IMR-90 (cell line): ENCODE measurements at regions not wholly inside any gene's neighbourhood (a gene's known extent, or its start where the extent isn't known, plus 50 kb on each side); places are given as distances from the start of the nearest gene placed in this dataset.

Experiments
- BHLHE40 ChIP-seq: fragments of 150-350 bp; IDR thresholded peaks from 2 replicates; pipeline ENCODE4 v1.6.1; 2016; ENCODE audit warnings: mild to moderate bottlenecking, low read depth, low read length
- FOS ChIP-seq: fragments of 150-350 bp; IDR thresholded peaks from 2 replicates; pipeline ENCODE4 v1.6.1; 2016; ENCODE audit warnings: low read depth, low read length
- MXI1 ChIP-seq: IDR thresholded peaks from 2 replicates; pipeline ENCODE4 v1.6.1; 2012; ENCODE audit warnings: low read depth, mild to moderate bottlenecking, low read length, moderate library complexity, borderline replicate concordance
- POLR2A ChIP-seq: IDR thresholded peaks from 2 replicates; pipeline ENCODE4 v1.6.1; 2012; ENCODE audit warnings: mild to moderate bottlenecking, low read depth, low read length
- RFX5 ChIP-seq: IDR thresholded peaks from 2 replicates; pipeline ENCODE4 v1.8.0; 2012; ENCODE audit warnings: low read depth, mild to moderate bottlenecking, low read length, moderate library complexity
- SMC3 ChIP-seq: fragments of 150-350 bp; IDR thresholded peaks from 2 replicates; pipeline ENCODE4 v1.6.1; 2016; ENCODE audit warnings: low read depth, mild to moderate bottlenecking, antibody characterized with exemption, low read length, moderate library complexity
- TF ChIP-seq, protein P1 (sequence below): conservative IDR thresholded peaks from 2 replicates; pipeline ENCODE4 v1.5.1; 2012; ENCODE audit warnings: mild to moderate bottlenecking, low read depth, low read length, improper control_type of control experiment
- TF ChIP-seq, protein P2 (sequence below): fragments of 150-350 bp; IDR thresholded peaks from 2 replicates; pipeline ENCODE4 v1.6.1; 2017; ENCODE audit warnings: mild to moderate bottlenecking, antibody characterized with exemption, low read length, low read depth

DNA sequence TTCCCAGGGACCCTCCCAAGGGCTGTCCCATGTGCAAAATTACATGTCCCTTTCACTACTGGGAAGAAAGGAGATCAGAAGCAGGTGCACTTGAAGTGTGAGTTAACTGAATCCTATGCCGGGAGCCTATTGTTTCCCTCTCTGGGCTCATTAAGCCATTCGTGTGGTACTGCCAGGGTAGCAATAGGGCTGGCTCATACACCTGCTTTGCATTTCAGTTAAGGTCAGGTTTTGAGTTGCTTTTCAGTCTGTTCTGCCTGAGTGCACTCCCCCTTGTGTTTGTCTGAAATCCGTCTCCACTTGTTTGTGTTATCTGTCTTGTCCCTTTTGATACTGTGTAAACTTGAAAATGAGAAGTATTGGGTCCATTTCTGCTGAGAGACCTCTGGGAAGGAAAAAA lies 1232.6 kb upstream of the NRXN1 start:
- TF ChIP-seq, protein P1, sequence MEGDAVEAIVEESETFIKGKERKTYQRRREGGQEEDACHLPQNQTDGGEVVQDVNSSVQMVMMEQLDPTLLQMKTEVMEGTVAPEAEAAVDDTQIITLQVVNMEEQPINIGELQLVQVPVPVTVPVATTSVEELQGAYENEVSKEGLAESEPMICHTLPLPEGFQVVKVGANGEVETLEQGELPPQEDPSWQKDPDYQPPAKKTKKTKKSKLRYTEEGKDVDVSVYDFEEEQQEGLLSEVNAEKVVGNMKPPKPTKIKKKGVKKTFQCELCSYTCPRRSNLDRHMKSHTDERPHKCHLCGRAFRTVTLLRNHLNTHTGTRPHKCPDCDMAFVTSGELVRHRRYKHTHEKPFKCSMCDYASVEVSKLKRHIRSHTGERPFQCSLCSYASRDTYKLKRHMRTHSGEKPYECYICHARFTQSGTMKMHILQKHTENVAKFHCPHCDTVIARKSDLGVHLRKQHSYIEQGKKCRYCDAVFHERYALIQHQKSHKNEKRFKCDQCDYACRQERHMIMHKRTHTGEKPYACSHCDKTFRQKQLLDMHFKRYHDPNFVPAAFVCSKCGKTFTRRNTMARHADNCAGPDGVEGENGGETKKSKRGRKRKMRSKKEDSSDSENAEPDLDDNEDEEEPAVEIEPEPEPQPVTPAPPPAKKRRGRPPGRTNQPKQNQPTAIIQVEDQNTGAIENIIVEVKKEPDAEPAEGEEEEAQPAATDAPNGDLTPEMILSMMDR = no peak
- TF ChIP-seq RFX5 (no peak), MXI1 (no peak), POLR2A (no peak), BHLHE40 (no peak), SMC3 (no peak), FOS (no peak)
- TF ChIP-seq, protein P2, sequence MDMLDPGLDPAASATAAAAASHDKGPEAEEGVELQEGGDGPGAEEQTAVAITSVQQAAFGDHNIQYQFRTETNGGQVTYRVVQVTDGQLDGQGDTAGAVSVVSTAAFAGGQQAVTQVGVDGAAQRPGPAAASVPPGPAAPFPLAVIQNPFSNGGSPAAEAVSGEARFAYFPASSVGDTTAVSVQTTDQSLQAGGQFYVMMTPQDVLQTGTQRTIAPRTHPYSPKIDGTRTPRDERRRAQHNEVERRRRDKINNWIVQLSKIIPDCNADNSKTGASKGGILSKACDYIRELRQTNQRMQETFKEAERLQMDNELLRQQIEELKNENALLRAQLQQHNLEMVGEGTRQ = no peak
